Activated CD4-positive, CD25-positive, alpha-beta regulatory T cell treated with anti-CD3 and anti-CD28 coated beads, Interleukin-2, amount 50 U/mL, for 72 hours (primary cell): ENCODE measurements at regions not wholly inside any gene's neighbourhood (a gene's known extent, or its start where the extent isn't known, plus 50 kb on each side); places are given as distances from the start of the nearest gene placed in this dataset.
"Not testable (repeated sequence)": the region's sequence is repeated elsewhere in the genome, so short reads cannot be mapped to it uniquely, and the experiment has no call there.

Source experiments
- DNase-seq: peaks from one replicate; pipeline ENCODE4 v3.0.0; 2021

- no peak for DNase-seq
These were observed 54.9 kb upstream of the NBPF3 start for GRCh38 chr1:21385022-21385421.

DNA sequence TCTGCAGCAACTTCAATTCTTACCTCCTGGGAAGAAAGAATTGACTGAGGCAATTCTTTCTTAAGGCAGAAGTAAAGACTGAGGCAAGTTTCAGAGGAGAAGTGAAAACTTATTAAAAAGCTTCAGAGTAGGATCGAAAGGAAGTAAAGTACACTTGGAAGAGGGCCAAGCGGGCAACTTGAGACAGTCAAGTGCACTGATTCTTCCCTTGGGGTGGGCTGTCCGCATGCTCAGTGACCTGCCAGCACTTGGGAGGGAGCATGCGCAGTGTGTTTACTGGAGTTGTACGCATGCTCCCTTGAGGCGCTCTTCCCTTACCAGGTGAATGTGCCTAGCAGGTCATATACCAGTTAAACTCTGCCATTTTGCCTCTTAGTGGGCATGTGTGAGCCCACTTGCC is 55.3 kb upstream of the NBPF3 start:
- no peak for DNase-seq

- DNase-seq = no peak
These were observed 56.0 kb upstream of the NBPF3 start for GRCh38 chr1:21383785-21384401.

DNA sequence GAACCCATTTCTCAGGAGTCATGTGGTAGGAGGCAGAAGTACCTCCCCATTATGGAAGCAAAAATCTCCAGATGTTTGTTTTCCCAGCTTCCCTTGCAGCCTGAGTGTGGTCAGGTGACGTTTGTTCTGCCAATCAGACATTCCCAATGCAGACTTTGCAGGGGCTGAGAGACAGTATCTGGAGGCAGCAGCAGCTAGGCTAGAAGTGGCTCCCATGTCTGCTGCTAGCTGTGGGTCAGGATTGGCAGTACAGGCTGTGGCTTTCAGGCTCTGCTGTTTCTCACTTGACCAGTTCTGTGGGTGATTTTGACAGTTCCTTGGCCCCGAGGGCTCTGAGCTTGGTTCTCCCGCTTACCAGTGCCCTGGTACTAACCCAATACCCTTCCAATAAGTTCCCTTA is 58.6 kb upstream of the NBPF3 start:
- no peak for DNase-seq

DNA sequence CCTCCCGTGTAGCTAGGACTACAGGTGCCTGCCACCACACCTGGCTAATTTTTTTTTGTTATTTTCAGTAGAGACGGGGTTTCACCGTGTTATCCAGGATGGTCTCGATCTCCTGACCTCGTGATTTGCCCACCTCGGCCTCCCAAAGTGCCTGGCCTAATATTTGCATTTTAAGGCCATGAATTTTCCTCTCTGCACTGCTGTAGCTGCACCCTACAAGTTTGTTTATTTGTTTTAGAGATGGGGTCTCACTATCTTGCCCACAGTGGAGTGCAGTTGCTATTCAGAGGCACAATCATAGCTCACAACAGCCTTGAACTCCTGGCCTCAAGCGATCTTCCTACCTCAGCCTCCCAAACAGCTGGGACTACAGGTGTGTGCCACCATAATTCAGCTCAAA is 59.8 kb upstream of the NBPF3 start:
- not testable (repeated sequence) for DNase-seq

- no peak for DNase-seq
These were observed 60.4 kb upstream of the NBPF3 start for GRCh38 chr1:21379571-21379970.

DNA sequence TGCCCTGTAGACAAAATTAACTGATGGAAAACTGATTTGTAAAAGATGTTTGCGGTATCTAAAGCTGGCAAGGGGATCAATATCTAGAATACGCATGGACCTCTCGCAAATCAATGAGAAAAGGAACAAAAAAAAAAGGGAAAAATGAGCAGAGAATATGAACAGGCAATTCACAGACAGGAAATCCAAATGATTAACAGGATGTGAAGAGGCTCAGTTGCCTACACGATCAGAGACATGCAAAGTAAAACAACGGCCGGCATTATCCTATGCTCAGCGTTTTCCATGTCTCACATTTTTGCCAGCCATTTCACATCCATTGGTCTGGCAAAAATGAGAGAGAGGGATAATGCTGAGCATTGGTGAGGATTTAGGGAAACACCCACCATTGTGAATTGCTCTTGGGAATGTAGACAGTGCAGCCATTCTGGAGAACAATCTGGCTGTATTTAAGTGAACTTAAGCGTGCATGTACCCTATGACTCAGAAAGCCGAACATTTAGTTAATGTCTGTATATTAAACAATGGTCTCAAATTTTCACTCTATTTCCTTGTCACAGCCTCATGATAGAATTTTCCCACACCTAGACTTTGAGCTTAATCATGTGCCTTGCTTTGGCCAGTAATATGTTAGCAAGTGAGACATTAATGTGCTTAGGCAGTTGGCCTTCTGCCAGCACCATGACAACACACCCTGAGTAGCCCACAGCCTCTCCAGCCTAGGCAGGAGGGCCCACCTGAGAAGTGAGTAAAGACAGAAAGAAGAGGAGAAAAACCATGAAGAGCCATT is 61.0 kb upstream of the NBPF3 start:
- DNase-seq = no peak

DNA sequence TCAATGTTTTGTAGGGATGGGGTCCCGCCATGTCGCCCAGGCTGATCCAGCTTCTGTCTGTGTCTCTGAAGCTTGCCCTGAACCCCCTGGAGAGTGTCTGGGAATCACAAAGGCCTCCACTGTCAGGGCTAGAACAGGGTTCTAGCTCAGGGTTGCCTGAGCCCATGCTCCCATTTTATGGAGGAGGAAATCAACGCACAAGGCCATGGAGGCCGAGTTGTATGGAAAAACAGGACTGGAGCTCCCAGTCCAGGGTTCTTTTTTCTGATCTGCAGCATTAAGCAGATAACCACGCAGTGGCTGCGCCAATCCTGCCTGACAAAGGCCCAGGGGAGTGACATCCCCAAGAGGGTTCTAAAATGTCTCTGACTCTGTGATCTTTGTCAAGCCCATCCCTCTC is 67.6 kb upstream of the NBPF3 start:
- no peak for DNase-seq

DNA sequence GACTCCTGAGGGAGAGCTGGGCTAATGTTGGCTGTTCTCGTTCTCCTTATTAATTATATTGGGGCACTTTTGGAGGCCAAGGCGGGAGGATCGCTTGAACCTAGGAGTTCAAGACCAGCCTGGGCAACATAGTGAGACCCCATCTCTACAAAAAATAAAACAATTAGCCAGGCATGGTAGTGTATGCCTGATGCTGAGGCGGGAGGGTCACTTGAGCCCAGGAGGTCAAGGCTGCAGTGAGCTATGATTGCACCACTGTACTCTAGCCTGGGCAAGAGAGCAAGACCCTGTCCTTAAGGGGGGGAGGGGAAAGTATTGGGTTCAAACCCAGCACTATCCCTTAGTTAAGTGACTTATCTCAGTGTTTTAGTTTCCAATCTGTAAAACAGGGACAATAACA is 70.0 kb upstream of the NBPF3 start:
- no peak for DNase-seq

DNA sequence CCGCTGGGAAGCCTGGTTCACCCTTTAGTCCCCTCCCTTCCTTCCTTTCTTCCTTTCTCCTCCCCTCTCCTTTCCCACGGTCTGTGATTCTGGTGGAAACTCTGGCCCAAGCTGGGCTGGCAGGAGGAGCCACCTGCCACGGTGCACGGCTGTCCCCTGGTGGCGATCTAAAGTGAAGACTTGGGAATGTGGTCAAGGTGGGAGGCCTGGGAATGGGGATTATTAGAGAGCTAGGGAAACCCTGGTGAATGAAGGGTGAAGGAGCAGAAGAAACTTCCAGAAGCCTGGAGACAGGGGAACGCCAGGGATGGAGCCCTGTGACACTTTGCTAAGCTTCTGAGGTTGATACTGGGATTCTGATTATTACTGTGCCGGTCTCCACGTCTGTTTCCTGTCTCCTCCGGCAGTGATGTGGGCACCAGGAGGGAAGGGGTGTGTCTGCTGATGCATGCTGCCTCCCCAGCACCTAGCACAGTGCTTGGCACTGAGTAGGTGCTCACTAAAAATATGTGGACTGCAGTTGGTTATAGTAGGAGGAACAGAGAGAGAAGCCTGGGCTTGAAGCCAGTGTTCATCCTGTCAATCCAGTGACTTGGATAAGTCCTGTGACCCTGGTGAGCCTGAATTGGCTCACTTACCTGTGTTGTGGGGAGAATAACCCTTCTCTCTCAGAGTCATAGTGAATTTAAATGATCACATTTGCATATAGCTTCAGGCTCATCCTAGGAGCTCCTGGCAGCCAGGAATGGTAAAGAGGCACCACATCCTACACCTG is 71.2 kb upstream of the NBPF3 start:
- peak; percentile 71 for DNase-seq

- DNase-seq = not testable (repeated sequence)
These were observed 71.9 kb upstream of the NBPF3 start for GRCh38 chr1:21367973-21368514.

- DNase-seq = no peak
These were observed 73.6 kb upstream of the NBPF3 start for GRCh38 chr1:21366288-21366687.

GRCh38 chr1:21365036-21365435 is 74.8 kb upstream of the ECE1 start:
- DNase-seq = no peak

GRCh38 chr1:21362096-21362495 is 71.8 kb upstream of the ECE1 start:
- no peak for DNase-seq

DNA sequence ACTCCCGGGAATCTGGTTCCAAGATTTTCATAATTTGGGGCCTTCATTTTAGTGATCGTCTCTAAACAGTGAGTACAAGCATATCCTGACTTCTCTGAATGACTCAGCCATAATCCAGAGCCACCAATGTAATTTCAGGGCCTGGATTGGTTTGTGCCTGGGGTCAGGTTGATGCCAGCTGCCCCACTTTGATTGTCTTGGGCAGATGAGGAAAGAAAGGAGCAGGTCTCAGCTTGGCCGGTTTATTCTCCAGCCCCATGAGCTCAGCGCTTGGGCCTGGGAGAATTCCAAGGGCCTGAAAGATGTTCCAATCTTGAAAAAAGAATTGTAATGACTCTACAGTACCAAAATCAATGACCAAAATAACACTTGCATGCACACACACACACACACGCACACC is 71.2 kb upstream of the ECE1 start:
- DNase-seq = no peak

DNA sequence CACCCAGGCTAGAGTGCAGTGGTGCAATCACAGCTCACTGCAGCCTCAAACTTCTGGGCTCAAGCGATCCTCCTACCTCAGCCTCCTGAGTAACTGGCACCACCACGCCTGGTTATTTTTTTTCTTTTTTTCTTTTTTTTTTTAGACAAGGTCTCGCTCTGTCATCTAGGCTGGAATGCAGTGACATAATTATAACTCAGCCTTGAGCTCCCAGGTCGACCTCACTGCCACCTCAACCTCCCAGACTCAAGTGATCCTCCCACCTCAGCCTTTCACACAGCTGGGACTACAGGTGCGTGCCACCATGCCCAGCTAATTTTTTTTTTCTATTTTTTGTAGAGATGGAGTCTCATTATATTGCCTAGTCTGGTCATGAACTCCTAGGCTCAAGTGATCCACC is 66.9 kb upstream of the ECE1 start:
- no peak for DNase-seq

DNA sequence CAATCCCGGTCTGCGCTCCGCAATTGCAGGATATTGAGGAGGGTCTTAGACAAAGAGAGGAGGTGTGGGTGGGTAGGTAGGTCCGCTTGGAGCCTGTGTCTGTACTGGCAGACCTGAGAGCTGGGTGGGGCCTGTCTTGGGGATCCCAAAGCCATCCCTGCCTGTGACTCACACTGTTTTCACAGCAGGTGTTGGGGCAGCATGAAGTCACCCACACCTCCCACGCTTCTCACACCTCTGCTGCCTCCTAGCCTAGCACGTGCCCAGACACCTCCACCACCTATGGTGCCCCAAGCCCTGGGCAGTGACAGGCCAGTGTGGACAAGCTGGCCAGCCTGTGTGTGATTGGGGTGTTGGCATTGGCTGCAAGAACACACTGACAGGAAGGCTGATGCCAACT is 65.7 kb upstream of the ECE1 start:
- no peak for DNase-seq

DNA sequence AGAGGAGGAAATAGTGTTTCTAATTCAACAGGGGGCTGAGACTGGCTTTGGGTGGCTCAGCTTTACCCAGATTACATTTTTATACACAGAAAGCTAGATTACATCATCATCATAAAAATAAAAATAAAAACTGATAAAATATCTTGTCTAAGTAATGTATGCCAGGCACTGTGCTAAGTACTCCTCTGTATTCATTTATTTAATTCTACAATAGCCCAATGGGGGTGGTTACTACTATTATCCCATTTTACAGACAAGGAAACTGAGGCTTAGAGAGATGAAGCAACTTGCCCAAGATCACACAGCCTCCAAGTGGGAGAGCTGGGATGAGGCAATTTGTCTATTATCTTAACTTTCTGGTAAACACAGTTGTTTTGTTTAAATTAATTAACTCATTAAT is 62.3 kb upstream of the ECE1 start:
- no peak for DNase-seq

DNA sequence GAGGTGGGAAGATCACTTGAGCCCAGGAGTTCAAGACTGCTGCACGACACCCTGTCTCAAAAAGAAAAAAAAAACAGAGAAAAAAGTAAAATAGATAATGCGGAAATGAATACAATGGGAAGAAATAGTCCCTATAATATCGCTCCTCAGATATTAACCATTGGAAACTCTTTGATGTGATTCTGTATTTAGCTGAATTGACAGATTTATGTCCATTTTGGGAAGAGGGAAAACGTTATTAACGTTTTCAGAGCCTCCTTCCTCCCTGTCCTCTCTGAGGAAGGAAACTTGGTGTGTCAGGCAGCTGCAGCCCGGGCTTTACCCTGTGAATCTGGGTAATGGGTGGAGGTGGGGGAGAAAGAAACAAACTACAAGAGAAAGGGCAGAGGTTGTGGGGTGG is 61.6 kb upstream of the ECE1 start:
- no peak for DNase-seq

DNA sequence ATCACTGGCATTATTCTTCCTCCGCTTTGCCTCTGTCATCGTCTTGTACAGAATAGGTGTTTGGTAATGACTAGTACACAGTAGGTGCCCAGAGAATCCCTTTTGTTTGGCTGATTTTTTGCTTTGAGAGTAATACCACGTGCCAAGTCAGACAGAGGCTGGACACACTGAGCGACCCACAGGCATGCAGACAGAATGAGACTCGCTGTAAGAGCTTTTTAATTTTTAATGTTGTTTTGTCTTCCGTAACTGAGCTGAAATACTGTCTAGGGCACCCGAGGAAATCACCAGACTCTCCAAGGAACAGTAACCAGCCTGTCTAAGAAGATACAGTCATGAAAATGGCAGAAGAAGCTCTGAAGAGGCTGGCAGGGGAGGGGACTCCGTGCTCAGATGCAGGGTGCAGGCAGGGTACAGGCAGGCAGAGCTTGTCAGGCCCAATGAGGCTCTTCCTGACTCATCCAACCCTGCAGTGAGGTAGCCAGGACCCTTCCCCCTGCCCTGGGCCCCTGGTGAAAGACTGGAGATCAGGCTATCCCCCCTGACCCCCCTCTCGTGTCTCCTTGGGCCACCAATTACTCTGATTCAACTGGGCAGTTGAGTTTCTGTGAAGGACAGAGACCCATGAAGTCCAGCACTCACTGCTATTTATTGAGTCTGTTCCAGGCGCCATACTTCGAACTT is 60.1 kb upstream of the ECE1 start:
- DNase-seq = no peak

DNA sequence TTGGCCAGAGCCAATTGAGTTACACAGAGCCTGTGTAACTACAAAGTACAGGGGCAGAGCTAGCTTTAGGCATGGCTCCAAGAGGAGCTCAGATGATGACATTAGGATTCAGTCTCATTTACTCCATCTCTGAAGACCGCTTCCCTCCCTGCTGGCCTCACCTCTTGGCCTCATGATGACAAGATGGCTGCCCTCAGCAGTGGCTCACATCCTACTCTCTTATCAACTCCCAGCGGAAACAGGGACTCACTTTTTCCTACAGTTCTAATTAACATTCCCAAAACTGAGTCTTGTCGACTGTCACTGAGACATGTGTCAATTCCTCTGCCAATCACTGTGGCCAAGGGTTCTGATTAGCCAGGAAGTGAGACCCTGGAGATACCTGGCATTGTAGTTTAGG is 59.4 kb upstream of the ECE1 start:
- no peak for DNase-seq

GRCh38 chr1:21347072-21347581 is 56.9 kb upstream of the ECE1 start:
- DNase-seq = no peak
